Natural killer cell (primary cell): ENCODE measurements at regions not wholly inside any gene's neighbourhood (a gene's known extent, or its start where the extent isn't known, plus 50 kb on each side); places are given as distances from the start of the nearest gene placed in this dataset.

Experiments used
- ATAC-seq, 3 donors: fragments of 150-1000 bp in 2 of 3; fragments of 200-7000 bp in 1 of 3; cut with Tn5 transposase; 1 replicate in 1 of 3; 2 replicates in 2 of 3; pipeline ENCODE4 v1.10.0; 2021; ENCODE audit warnings: mild to moderate bottlenecking in 2 of 3, moderate library complexity in 2 of 3
- DNase-seq, 2 donors: peaks; one replicate each; pipeline versions ENCODE4 v3.0.0 to v3.0.0-alpha.2; 2013 to 2021; ENCODE audit warnings: mixed read lengths in 1 of 2
- H3K27ac ChIP-seq: one replicate; pipeline ENCODE4 v1.5.1; 2013; ENCODE audit warnings: mild to moderate bottlenecking, low read length
- H3K27me3 ChIP-seq: one replicate; pipeline ENCODE4 v1.6.1; 2013; ENCODE audit warnings: low read length; ENCODE audit not compliant: control insufficient read depth, insufficient read depth
- H3K36me3 ChIP-seq: one replicate; pipeline ENCODE4 v1.6.1; 2013; ENCODE audit warnings: low read length; ENCODE audit not compliant: control insufficient read depth, insufficient read depth
- H3K4me1 ChIP-seq: one replicate; pipeline ENCODE4 v1.6.1; 2013; ENCODE audit warnings: low read length; ENCODE audit not compliant: control insufficient read depth, insufficient read depth
- H3K4me3 ChIP-seq: one replicate; pipeline ENCODE4 v1.5.1; 2013; ENCODE audit warnings: low read length
- H3K9me3 ChIP-seq: one replicate; pipeline ENCODE4 v1.6.1; 2013; ENCODE audit warnings: low read length; ENCODE audit not compliant: control insufficient read depth, insufficient read depth
- H3K27ac Mint-ChIP-seq, 2 donors: one replicate each; pipeline ENCODE4 v1.8.0; 2022; ENCODE audit warnings: mild to moderate bottlenecking in 2 of 2, mixed read lengths in 2 of 2, moderate library complexity in 1 of 2
- H3K27me3 Mint-ChIP-seq, 2 donors: one replicate each; pipeline ENCODE4 v1.8.0; 2022; ENCODE audit warnings: low read depth in 2 of 2, mixed read lengths in 2 of 2
- H3K36me3 Mint-ChIP-seq: one replicate; pipeline ENCODE4 v1.8.0; 2022; ENCODE audit warnings: mixed read lengths
- H3K4me1 Mint-ChIP-seq, 2 donors: one replicate each; pipeline ENCODE4 v1.8.0; 2022; ENCODE audit warnings: mixed read lengths in 2 of 2
- H3K4me3 Mint-ChIP-seq: one replicate; pipeline ENCODE4 v1.8.0; 2022; ENCODE audit warnings: mild to moderate bottlenecking, moderate library complexity, mixed read lengths
- H3K9me3 Mint-ChIP-seq, 2 donors: one replicate each; pipeline ENCODE4 v1.8.0; 2022; ENCODE audit warnings: mixed read lengths in 2 of 2
- CTCF ChIP-seq: fragments of 200-600 bp; IDR thresholded peaks from one replicate; pipeline ENCODE4 v1.8.0; 2022; ENCODE audit warnings: antibody characterized with exemption
- WGBS: methylation state at CpG from one replicate; pipeline ENCODE4 v1.1.7; 2013; ENCODE audit warnings: missing lambda C conversion rate; ENCODE audit not compliant: insufficient coverage; 5-methylcytosine and 5-hydroxymethylcytosine counted together
- intact Hi-C: fragments of 100-400 bp; cut with micrococcal nuclease; formaldehyde crosslinking; loops from one replicate; pipeline ENCODE4 v1.14.2; 2022

- Histone ChIP-seq H3K36me3 (no peaks in the 10 kb centered on the region), H3K27ac (no peak overlapping the region), H3K4me3 (no peak overlapping the region), H3K4me1 (no peaks in the 10 kb centered on the region), H3K9me3 (no peaks in the 10 kb centered on the region), H3K27me3 (no peaks in the 10 kb centered on the region)
- Mint-ChIP-seq H3K27ac (no peak overlapping the region), H3K36me3 (no peaks in the 10 kb centered on the region), H3K4me3 (no peak overlapping the region), H3K4me1 (no peaks in the 10 kb centered on the region), H3K27me3 (no peaks in the 10 kb centered on the region), H3K9me3 (peaks cover 0 to 5% of the 10 kb centered on the region in 2 donors)
- WGBS, result 92% methylated on average over 3 of the region's 3 CpGs
- DNase-seq (no peak), ATAC-seq (no peak)
- intact Hi-C loops, result no loop called here
- no peak for TF ChIP-seq CTCF
These were observed 250.1 kb downstream of the DIPK2A start for GRCh38 chr3:144221761-144222160.

- DNase-seq (no peak), ATAC-seq (no peak)
- TF ChIP-seq CTCF, result no peak
- H3K9me3 Mint-ChIP-seq, result peaks cover 0 to 2% of the 10 kb centered on the region in 2 donors
- H3K36me3 Mint-ChIP-seq, result no peaks in the 10 kb centered on the region
- H3K27me3 Mint-ChIP-seq, result no peaks in the 10 kb centered on the region
- intact Hi-C loops, result no loop called here
- no peak overlapping the region for H3K4me3 Mint-ChIP-seq
- no peak overlapping the region for H3K27ac Mint-ChIP-seq
- WGBS, result 91% methylated on average over 1 of the region's 1 CpG
- no peaks in the 10 kb centered on the region for H3K4me1 Mint-ChIP-seq
- Histone ChIP-seq H3K27me3 (no peaks in the 10 kb centered on the region), H3K27ac (no peak overlapping the region), H3K4me1 (no peaks in the 10 kb centered on the region), H3K9me3 (no peaks in the 10 kb centered on the region), H3K4me3 (no peak overlapping the region), H3K36me3 (no peaks in the 10 kb centered on the region)
These were observed 257.7 kb downstream of the DIPK2A start for GRCh38 chr3:144229330-144229729.

- Mint-ChIP-seq H3K4me3 (no peak overlapping the region), H3K27ac (no peak overlapping the region), H3K4me1 (no peaks in the 10 kb centered on the region), H3K9me3 (peaks cover 0 to 2% of the 10 kb centered on the region in 2 donors), H3K27me3 (no peaks in the 10 kb centered on the region), H3K36me3 (no peaks in the 10 kb centered on the region)
- Histone ChIP-seq H3K36me3 (no peaks in the 10 kb centered on the region), H3K4me1 (no peaks in the 10 kb centered on the region), H3K9me3 (no peaks in the 10 kb centered on the region), H3K27ac (no peak overlapping the region), H3K27me3 (no peaks in the 10 kb centered on the region), H3K4me3 (no peak overlapping the region)
- DNase-seq (no peak), ATAC-seq (no peak)
- intact Hi-C loops, result no loop called here
- no peak for TF ChIP-seq CTCF
These were observed 258.3 kb downstream of the DIPK2A start for GRCh38 chr3:144229953-144230352.

GRCh38 chr3:144235489-144235888 lies 263.9 kb downstream of the DIPK2A start:
- H3K27ac Mint-ChIP-seq, result no peak overlapping the region
- no peaks in the 10 kb centered on the region for H3K27me3 ChIP-seq
- H3K9me3 ChIP-seq, result no peaks in the 10 kb centered on the region
- TF ChIP-seq CTCF, result no peak
- H3K4me3 Mint-ChIP-seq, result no peak overlapping the region
- no peak for ATAC-seq
- H3K27me3 Mint-ChIP-seq, result no peaks in the 10 kb centered on the region
- intact Hi-C loops, result no loop called here
- no peaks in the 10 kb centered on the region for H3K4me1 ChIP-seq
- H3K4me1 Mint-ChIP-seq, result no peaks in the 10 kb centered on the region
- DNase-seq, result no peak
- no peaks in the 10 kb centered on the region for H3K36me3 Mint-ChIP-seq
- no peak overlapping the region for H3K4me3 ChIP-seq
- WGBS, result 69% methylated on average over 1 of the region's 2 CpGs
- H3K9me3 Mint-ChIP-seq, result peaks cover 0 to 3% of the 10 kb centered on the region in 2 donors
- H3K36me3 ChIP-seq, result no peaks in the 10 kb centered on the region
- H3K27ac ChIP-seq, result no peak overlapping the region
